Testis (tissue), 2 donors: ENCODE measurements at regions not wholly inside any gene's neighbourhood (a gene's known extent, or its start where the extent isn't known, plus 50 kb on each side); places are given as distances from the start of the nearest gene placed in this dataset.

ENCODE experiments used
- DNase-seq: peaks from one replicate; pipeline ENCODE4 v3.0.0-alpha.2; 2019
- H3K27ac ChIP-seq, 2 donors: fragments of 200-600 bp; sonication (generic); one replicate each; pipeline ENCODE4 v1.5.1; 2019
- H3K27me3 ChIP-seq: fragments of 200-600 bp; sonication (generic); one replicate; pipeline ENCODE4 v1.5.1; 2019
- H3K36me3 ChIP-seq: fragments of 200-600 bp; sonication (generic); one replicate; pipeline ENCODE4 v1.5.1; 2017; ENCODE audit warnings: low read depth; ENCODE audit errors: missing control alignments
- H3K4me1 ChIP-seq: fragments of 200-600 bp; sonication (generic); one replicate; pipeline ENCODE4 v1.5.1; 2019
- H3K4me3 ChIP-seq, 2 donors: fragments of 200-600 bp; sonication (generic); one replicate each; pipeline ENCODE4 v1.5.1; 2017 to 2019
- H3K9me3 ChIP-seq: fragments of 200-600 bp; sonication (generic); one replicate; pipeline ENCODE4 v1.5.1; 2017
- CTCF ChIP-seq, 3 experiments: fragments of 450-650 bp in 2 of 3; fragments of 200-600 bp in 1 of 3; sonication (generic) in 1 of 3; IDR thresholded peaks; one replicate each; pipeline ENCODE4 v1.5.1; 2016 to 2019; ENCODE audit warnings: antibody characterized with exemption in 3 of 3, mild to moderate bottlenecking in 2 of 3, moderate library complexity in 1 of 3
- POLR2A ChIP-seq: fragments of 450-650 bp; IDR thresholded peaks from one replicate; pipeline ENCODE4 v1.6.1; 2017; ENCODE audit warnings: antibody characterized with exemption, mild to moderate bottlenecking, moderate library complexity
- WGBS, 2 donors: methylation state at CpG; one replicate each; pipeline ENCODE4 v1.1.5; 2018; 5-methylcytosine and 5-hydroxymethylcytosine counted together
- intact Hi-C: fragments of 100-400 bp; cut with DNase I; formaldehyde crosslinking; loops from one replicate; pipeline ENCODE4 v1.15.1; 2023; ENCODE audit warnings: low total_unique reads

- Histone ChIP-seq H3K27ac (no peak overlapping the region), H3K27me3 (no peaks in the 10 kb centered on the region), H3K36me3 (no peaks in the 10 kb centered on the region), H3K4me1 (no peaks in the 10 kb centered on the region), H3K4me3 (no peak overlapping the region), H3K9me3 (no peaks in the 10 kb centered on the region)
- no peak for TF ChIP-seq CTCF (IDR thresholded peaks at IDR 0.05)
- 92 to 96% methylated on average over 5 of the region's 5 CpGs for WGBS, 2 donors
- intact Hi-C loops: no loop called here
- DNase-seq: no peak
Measured at GRCh38 chr14:38521591-38521990, 265.7 kb upstream of the CLEC14A start.

- no peak overlapping the region for H3K27ac ChIP-seq
- TF ChIP-seq CTCF (IDR thresholded peaks at IDR 0.05) (no peak), POLR2A (no peak)
- no peak overlapping the region for H3K4me3 ChIP-seq
- no peaks in the 10 kb centered on the region for H3K4me1 ChIP-seq
- H3K9me3 ChIP-seq: no peaks in the 10 kb centered on the region
- intact Hi-C loops: no loop called here
- DNase-seq: no peak
- no peaks in the 10 kb centered on the region for H3K36me3 ChIP-seq
- no peaks in the 10 kb centered on the region for H3K27me3 ChIP-seq
- 81 to 89% methylated on average over 2 of the region's 2 CpGs for WGBS, 2 donors
Measured at GRCh38 chr14:38517426-38517825, 261.5 kb upstream of the CLEC14A start.

GRCh38 chr14:38512236-38512635 is 256.3 kb upstream of the CLEC14A start:
- H3K4me3 ChIP-seq: no peak overlapping the region
- no peaks in the 10 kb centered on the region for H3K27me3 ChIP-seq
- no peaks in the 10 kb centered on the region for H3K36me3 ChIP-seq
- TF ChIP-seq CTCF (IDR thresholded peaks at IDR 0.05) (no peak), POLR2A (no peak)
- H3K27ac ChIP-seq: no peak overlapping the region
- no peaks in the 10 kb centered on the region for H3K9me3 ChIP-seq
- intact Hi-C loops: no loop called here
- no peak for DNase-seq
- no peaks in the 10 kb centered on the region for H3K4me1 ChIP-seq

- no peak for DNase-seq
- Histone ChIP-seq H3K36me3 (no peaks in the 10 kb centered on the region), H3K27ac (no peak overlapping the region), H3K27me3 (no peaks in the 10 kb centered on the region), H3K9me3 (no peaks in the 10 kb centered on the region), H3K4me3 (no peak overlapping the region), H3K4me1 (no peaks in the 10 kb centered on the region)
- intact Hi-C loops: no loop called here
- TF ChIP-seq CTCF (IDR thresholded peaks at IDR 0.05) (no peak), POLR2A (no peak)
Measured at GRCh38 chr14:38507299-38507698, 251.4 kb upstream of the CLEC14A start.

GRCh38 chr14:38505973-38506249 is 250.0 kb upstream of the CLEC14A start:
- TF ChIP-seq CTCF (IDR thresholded peaks at IDR 0.05) (no peak), POLR2A (no peak)
- no peak overlapping the region for H3K27ac ChIP-seq
- no peaks in the 10 kb centered on the region for H3K27me3 ChIP-seq
- H3K4me3 ChIP-seq: no peak overlapping the region
- no peaks in the 10 kb centered on the region for H3K9me3 ChIP-seq
- no peaks in the 10 kb centered on the region for H3K4me1 ChIP-seq
- 28 to 33% methylated on average over 1 of the region's 1 CpG for WGBS, 2 donors
- DNase-seq: no peak
- H3K36me3 ChIP-seq: no peaks in the 10 kb centered on the region
- intact Hi-C loops: no loop called here
